PC-3 (cell line): ENCODE measurements at regions not wholly inside any gene's neighbourhood (a gene's known extent, or its start where the extent isn't known, plus 50 kb on each side); places are given as distances from the start of the nearest gene placed in this dataset.

Experiments
- CTCF ChIP-seq: fragments of 300-600 bp; sonication (generic); conservative IDR thresholded peaks from 2 replicates; pipeline ENCODE4 v1.5.1; 2017; ENCODE audit warnings: antibody characterized with exemption, low read depth, mild to moderate bottlenecking, low read length
- EZH2 ChIP-seq: fragments of 300-600 bp; sonication (generic); IDR thresholded peaks from one replicate; pipeline ENCODE4 v1.6.1; 2017; ENCODE audit warnings: antibody characterized with exemption, mild to moderate bottlenecking, low read length; ENCODE audit not compliant: unreplicated experiment

GRCh38 chr7:113751547-113751946 lies 167.3 kb downstream of the PPP1R3A start:
- no peak for TF ChIP-seq CTCF
- no peak for TF ChIP-seq EZH2
